Aorta (tissue), 5 donors: ENCODE measurements at regions not wholly inside any gene's neighbourhood (a gene's known extent, or its start where the extent isn't known, plus 50 kb on each side); places are given as distances from the start of the nearest gene placed in this dataset.
"Not testable (repeated sequence)": the region's sequence is repeated elsewhere in the genome, so short reads cannot be mapped to it uniquely, and the experiment has no call there.

ENCODE experiments used
- ATAC-seq: fragments of 200-7000 bp; cut with Tn5 transposase; one replicate; pipeline ENCODE4 v1.9.1; 2022; ENCODE audit warnings: moderate library complexity; ENCODE audit not compliant: low FRiP score
- DNase-seq, 2 donors: peaks; one replicate each; pipeline ENCODE4 v3.0.0-alpha.2; 2020
- H3K27ac ChIP-seq, 2 donors: one replicate each; pipeline ENCODE4 v1.5.1; 2013; ENCODE audit warnings: low read length in 2 of 2, mild to moderate bottlenecking in 2 of 2, moderate library complexity in 2 of 2, control low read depth in 1 of 2, inconsistent platforms in 1 of 2, low read depth in 1 of 2
- H3K27me3 ChIP-seq, 2 donors: one replicate each; pipeline ENCODE4 v1.6.1; 2013; ENCODE audit warnings: control low read depth in 1 of 2, low read length in 1 of 2, mild to moderate bottlenecking in 1 of 2, moderate library complexity in 1 of 2; ENCODE audit not compliant: insufficient read depth in 2 of 2, control insufficient read depth in 1 of 2
- H3K36me3 ChIP-seq, 2 donors: one replicate each; pipeline ENCODE4 v1.6.1; 2013; ENCODE audit warnings: control low read depth in 1 of 2, low read length in 1 of 2, mild to moderate bottlenecking in 1 of 2; ENCODE audit not compliant: insufficient read depth in 2 of 2, control insufficient read depth in 1 of 2
- H3K4me1 ChIP-seq, 2 donors: one replicate each; pipeline ENCODE4 v1.6.1; 2013; ENCODE audit warnings: low read length in 2 of 2, control low read depth in 1 of 2, mild to moderate bottlenecking in 1 of 2, moderate library complexity in 1 of 2; ENCODE audit not compliant: insufficient read depth in 2 of 2, control insufficient read depth in 1 of 2
- H3K4me3 ChIP-seq, 2 donors: one replicate each; pipeline ENCODE4 v1.5.1; 2013; ENCODE audit warnings: low read length in 2 of 2, control low read depth in 1 of 2, mild to moderate bottlenecking in 1 of 2
- H3K9me3 ChIP-seq: one replicate; pipeline ENCODE4 v1.6.1; 2013; ENCODE audit warnings: mild to moderate bottlenecking, low read length; ENCODE audit not compliant: control insufficient read depth
- WGBS, 2 donors: extraction: QIAGEN DNeasy Blood & Tissue Kit; methylation state at CpG; one replicate each; pipeline ENCODE4 v1.1.7; 2013; 5-methylcytosine and 5-hydroxymethylcytosine counted together
- intact Hi-C, 2 donors: fragments of 100-400 bp; cut with DNase I; formaldehyde crosslinking; loops; one replicate each; pipeline versions ENCODE4 v1.14.2 to v1.15.0; 2022
- donor health status: healthy with polysubstance abuse.
- donor health status: Bipolar disorder and iron deficiency.
- donor health status: DM: no; HTN: no; CAD: no.
- donor health status: DM: no; HTN: no; CAD: no.
- donor health status: DM: yes; HTN: yes; CAD: no.

DNA sequence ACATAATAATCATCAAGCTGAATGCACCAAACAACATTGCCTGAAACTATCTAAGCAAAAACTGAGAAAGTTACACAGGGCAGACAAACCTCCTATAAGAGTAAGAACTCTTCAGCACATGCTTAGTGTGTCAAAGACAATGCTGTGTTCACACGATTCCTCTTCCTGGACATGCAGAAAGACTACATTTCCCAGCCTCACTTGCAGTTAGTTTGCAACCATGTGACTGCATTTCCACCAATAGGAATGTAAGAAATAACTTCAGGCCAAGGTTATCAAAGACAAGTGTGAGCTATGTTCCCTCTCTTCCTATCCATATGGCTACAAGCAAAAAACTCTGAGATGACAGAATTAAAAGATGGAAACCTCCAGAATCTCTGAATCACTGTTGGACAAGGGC is 109.8 kb downstream of the OTOP1 start:
- H3K4me3 ChIP-seq, ATAC-seq, H3K9me3 ChIP-seq, H3K4me1 ChIP-seq, H3K27ac ChIP-seq, DNase-seq, H3K36me3 ChIP-seq, intact Hi-C loops, H3K27me3 ChIP-seq: not testable (repeated sequence)
- WGBS, 2 donors, result 72% methylated on average over 1 of the region's 1 CpG; no CpG with 5 or more reads in 1 of the 2 donors

DNA sequence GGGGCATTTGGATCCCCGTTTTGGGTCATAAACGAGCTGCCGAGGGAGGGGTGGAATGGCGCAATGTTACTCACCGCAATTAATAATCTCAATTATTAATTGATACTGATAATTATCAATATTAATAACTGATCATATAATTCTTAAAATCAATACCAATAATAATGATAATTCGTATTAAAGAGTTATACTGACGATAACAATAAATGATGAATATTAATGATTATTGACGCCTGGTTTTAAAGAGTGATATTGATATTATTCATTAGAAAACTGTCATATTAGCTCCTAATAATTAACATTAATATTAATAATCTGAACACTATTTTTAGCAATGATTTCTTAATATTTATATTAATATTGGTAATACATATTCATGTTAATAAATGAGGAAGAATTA is 92.4 kb downstream of the OTOP1 start:
- H3K4me3 ChIP-seq, DNase-seq, H3K4me1 ChIP-seq, intact Hi-C loops, H3K27ac ChIP-seq, H3K27me3 ChIP-seq, H3K36me3 ChIP-seq, H3K9me3 ChIP-seq, ATAC-seq: not testable (repeated sequence)
- WGBS, 2 donors, result 81 to 85% methylated on average over 8 of the region's 8 CpGs

DNA sequence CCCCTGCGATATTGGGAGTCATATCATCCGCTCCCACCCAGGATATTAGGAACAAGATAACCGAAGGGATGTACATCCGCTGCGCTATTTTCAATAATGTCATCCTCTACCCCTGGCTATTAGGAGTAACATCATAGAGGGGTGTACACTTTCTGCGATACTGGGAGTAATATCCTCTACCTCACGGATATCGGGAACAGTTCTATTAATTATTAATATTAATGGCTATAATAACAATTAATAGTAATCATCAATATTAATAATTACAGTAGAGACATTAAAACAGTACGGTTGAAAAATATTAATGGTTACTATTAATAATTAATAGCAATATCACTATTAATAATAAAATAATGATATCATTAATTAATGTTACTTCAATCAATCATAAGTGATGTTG is 90.1 kb downstream of the OTOP1 start:
- 93 to 96% methylated on average over 9 of the region's 9 CpGs for WGBS, 2 donors
- H3K4me3 ChIP-seq, H3K9me3 ChIP-seq, H3K4me1 ChIP-seq, H3K27me3 ChIP-seq, H3K27ac ChIP-seq, H3K36me3 ChIP-seq, intact Hi-C loops, ATAC-seq, DNase-seq: not testable (repeated sequence)
